WTC11 (cell line): ENCODE measurements at regions not wholly inside any gene's neighbourhood (a gene's known extent, or its start where the extent isn't known, plus 50 kb on each side); places are given as distances from the start of the nearest gene placed in this dataset.

Experiments used
- ATAC-seq: fragments of 200-7000 bp; cut with Tn5 transposase; 2 replicates; pipeline ENCODE4 v1.10.0; 2021; ENCODE audit warnings: mild to moderate bottlenecking, moderate library complexity
- CTCF ChIA-PET: fragments of 300-600 bp; sonication (Branson Sonifier 250); formaldehyde crosslinking; loops from one replicate; lab custom pipeline; 2021; ENCODE audit warnings: antibody characterized with exemption; lab: Charles Lee
- POLR2A ChIA-PET: fragments of 350-600 bp; sonication (Branson Sonifier 250); formaldehyde crosslinking; loops from one replicate; lab custom pipeline; 2021; ENCODE audit warnings: antibody characterized with exemption; lab: Charles Lee
- DNase-seq: peaks from one replicate; pipeline ENCODE4 v3.0.0; 2021; ENCODE audit warnings: low spot score
- H3K27ac Mint-ChIP-seq: 2 replicates; pipeline ENCODE4 v1.8.0; 2021; ENCODE audit warnings: mixed read lengths
- H3K27me3 Mint-ChIP-seq: 2 replicates; pipeline ENCODE4 v1.8.0; 2021; ENCODE audit warnings: low read depth, mild to moderate bottlenecking, moderate library complexity, mixed read lengths
- H3K36me3 Mint-ChIP-seq: 2 replicates; pipeline ENCODE4 v1.8.0; 2021; ENCODE audit warnings: mixed read lengths
- H3K4me1 Mint-ChIP-seq: 2 replicates; pipeline ENCODE4 v1.8.0; 2022; ENCODE audit warnings: mixed read lengths
- H3K4me3 Mint-ChIP-seq: 2 replicates; pipeline ENCODE4 v1.8.0; 2021; ENCODE audit warnings: mild to moderate bottlenecking, moderate library complexity, mixed read lengths
- H3K9me3 Mint-ChIP-seq: 2 replicates; pipeline ENCODE4 v1.8.0; 2021; ENCODE audit warnings: mixed read lengths
- ATF1 ChIP-seq: sonication (generic); formaldehyde crosslinking; IDR thresholded peaks from 2 replicates; pipeline ENCODE4 v1.8.1; 2023; ENCODE audit warnings: mild to moderate bottlenecking, moderate library complexity, missing genetic modification reagents
- ATF6 ChIP-seq: sonication (generic); formaldehyde crosslinking; IDR thresholded peaks from 2 replicates; pipeline ENCODE4 v1.8.1; 2023; ENCODE audit warnings: mild to moderate bottlenecking, missing genetic modification reagents
- E2F1 ChIP-seq: sonication (generic); formaldehyde crosslinking; IDR thresholded peaks from 2 replicates; pipeline ENCODE4 v1.8.0; 2022; ENCODE audit warnings: mild to moderate bottlenecking, missing genetic modification reagents
- FOXK1 ChIP-seq: sonication (generic); formaldehyde crosslinking; IDR thresholded peaks from 2 replicates; pipeline ENCODE4 v1.8.0; 2022; ENCODE audit warnings: mild to moderate bottlenecking, moderate library complexity, missing genetic modification reagents
- IRF2 ChIP-seq: sonication (generic); formaldehyde crosslinking; IDR thresholded peaks from 2 replicates; pipeline ENCODE4 v1.8.0; 2022; ENCODE audit warnings: low read depth, missing genetic modification reagents, borderline replicate concordance
- MYBL2 ChIP-seq: sonication (generic); formaldehyde crosslinking; IDR thresholded peaks from 2 replicates; pipeline ENCODE4 v1.8.1; 2023; ENCODE audit warnings: mild to moderate bottlenecking, moderate library complexity, missing genetic modification reagents
- NFE2L1 ChIP-seq: sonication (generic); formaldehyde crosslinking; IDR thresholded peaks from 2 replicates; pipeline ENCODE4 v1.8.1; 2023; ENCODE audit warnings: missing genetic modification reagents
- NR1H2 ChIP-seq: sonication (generic); formaldehyde crosslinking; IDR thresholded peaks from 2 replicates; pipeline ENCODE4 v1.9.0; 2021; ENCODE audit warnings: mild to moderate bottlenecking, moderate library complexity, missing genetic modification reagents
- NR2C2 ChIP-seq: sonication (generic); formaldehyde crosslinking; IDR thresholded peaks from 2 replicates; pipeline ENCODE4 v1.8.0; 2022; ENCODE audit warnings: mild to moderate bottlenecking, missing genetic modification reagents
- RELA ChIP-seq: sonication (generic); formaldehyde crosslinking; IDR thresholded peaks from 2 replicates; pipeline ENCODE4 v1.8.1; 2022; ENCODE audit warnings: missing genetic modification reagents, mild to moderate bottlenecking, borderline replicate concordance
- SP1 ChIP-seq: sonication (generic); formaldehyde crosslinking; conservative IDR thresholded peaks from 2 replicates; pipeline ENCODE4 v1.8.1; 2022; ENCODE audit warnings: missing genetic modification reagents
- ZMAT4 ChIP-seq: fragments of 250-450 bp; sonication (Bioruptor Pico); IDR thresholded peaks from 2 replicates; pipeline ENCODE4 v1.9.0; 2021; ENCODE audit warnings: mild to moderate bottlenecking
- ZNF138 ChIP-seq: sonication (generic); formaldehyde crosslinking; conservative IDR thresholded peaks from 2 replicates; pipeline ENCODE4 v1.8.1; 2022; ENCODE audit warnings: mild to moderate bottlenecking, moderate library complexity, missing genetic modification reagents
- ZNF232 ChIP-seq: sonication (generic); formaldehyde crosslinking; IDR thresholded peaks from 2 replicates; pipeline ENCODE4 v1.8.0; 2022; ENCODE audit warnings: mild to moderate bottlenecking, missing genetic modification reagents
- ZNF532 ChIP-seq: fragments of 250-450 bp; sonication (Bioruptor Pico); IDR thresholded peaks from 2 replicates; pipeline ENCODE4 v1.9.0; 2021; ENCODE audit warnings: mild to moderate bottlenecking, borderline replicate concordance
- ZNF671 ChIP-seq: fragments of 250-450 bp; sonication (Bioruptor Pico); IDR thresholded peaks from 2 replicates; pipeline ENCODE4 v1.8.0; 2021; ENCODE audit warnings: mild to moderate bottlenecking
- ZSCAN18 ChIP-seq: fragments of 250-450 bp; sonication (Bioruptor Pico); IDR thresholded peaks from 2 replicates; pipeline ENCODE4 v2.1.2; 2022; ENCODE audit warnings: mild to moderate bottlenecking, moderate library complexity
- TF ChIP-seq, protein P1 (sequence below): fragments of 250-450 bp; sonication (Bioruptor Pico); IDR thresholded peaks from 2 replicates; pipeline ENCODE4 v1.9.0; 2021; ENCODE audit warnings: mild to moderate bottlenecking
- TF ChIP-seq, protein P2 (sequence below): sonication (generic); formaldehyde crosslinking; IDR thresholded peaks from 2 replicates; pipeline ENCODE4 v1.8.1; 2022; ENCODE audit warnings: mild to moderate bottlenecking, moderate library complexity, missing genetic modification reagents
- TF ChIP-seq, protein P3 (sequence below): sonication (generic); formaldehyde crosslinking; IDR thresholded peaks from 2 replicates; pipeline ENCODE4 v1.8.1; 2022; ENCODE audit warnings: low read depth, mild to moderate bottlenecking, moderate library complexity, missing genetic modification reagents, borderline replicate concordance

DNA sequence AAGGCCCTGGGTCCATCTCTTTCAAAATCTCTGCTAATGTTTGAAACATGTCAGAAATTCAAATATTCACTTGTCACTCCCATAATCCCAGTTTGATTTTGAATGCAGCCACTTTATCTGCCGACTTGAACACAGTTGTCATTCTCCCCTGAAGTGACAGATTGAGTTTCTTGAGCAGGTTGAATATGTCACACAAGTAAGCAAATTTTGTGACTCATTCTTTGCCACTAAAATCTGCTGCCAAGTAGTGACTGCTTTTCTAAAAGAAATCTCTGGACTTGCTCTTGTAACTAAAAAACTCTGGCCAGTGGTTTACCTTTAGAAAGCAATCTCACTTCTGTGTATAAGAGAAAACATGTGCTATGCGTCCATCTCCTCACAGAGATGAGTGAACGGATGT, 357.1 kb downstream of the LMO7 start:
- CTCF ChIA-PET, result no interaction called here
- no peak for ATAC-seq

GRCh38 chr13:75986818-75987217, 350.7 kb downstream of the LMO7 start:
- no peak overlapping the region for H3K4me3 Mint-ChIP-seq
- no peaks in the 10 kb centered on the region for H3K36me3 Mint-ChIP-seq
- peaks cover 5% of the 10 kb centered on the region; the same call in 1 of the 2 replicates for H3K9me3 Mint-ChIP-seq
- no peaks in the 10 kb centered on the region for H3K27me3 Mint-ChIP-seq
- DNase-seq (no peak), ATAC-seq (no peak)
- H3K27ac Mint-ChIP-seq, result no peak overlapping the region
- CTCF ChIA-PET, result no interaction called here
- H3K4me1 Mint-ChIP-seq, result no peaks in the 10 kb centered on the region
- POLR2A ChIA-PET, result no interaction called here
- TF ChIP-seq ZNF532 (CRISPR knock-in tag) (no peak), ZNF232 (CRISPR knock-in tag) (no peak), ATF6 (CRISPR knock-in tag) (no peak), E2F1 (CRISPR knock-in tag) (no peak), NR1H2 (no peak), ZMAT4 (CRISPR knock-in tag) (no peak)

More for the DNA sequence above, 357.1 kb downstream of the LMO7 start:
- Mint-ChIP-seq H3K9me3 (peaks cover 20% of the 10 kb centered on the region), H3K4me1 (no peaks in the 10 kb centered on the region), H3K27ac (no peak overlapping the region), H3K27me3 (no peaks in the 10 kb centered on the region), H3K4me3 (no peak overlapping the region), H3K36me3 (peaks cover 4% of the 10 kb centered on the region; the same call in 1 of the 2 replicates)
- POLR2A ChIA-PET, result no interaction called here
- no peak for DNase-seq
- TF ChIP-seq ZNF671, result no peak
- no peak for TF ChIP-seq MYBL2 (CRISPR knock-in tag)
- TF ChIP-seq FOXK1, result no peak
- TF ChIP-seq ZSCAN18 (CRISPR knock-in tag), result no peak
- no peak for TF ChIP-seq ZMAT4 (CRISPR knock-in tag)
- TF ChIP-seq RELA (CRISPR knock-in tag), result no peak
- TF ChIP-seq, protein P1, sequence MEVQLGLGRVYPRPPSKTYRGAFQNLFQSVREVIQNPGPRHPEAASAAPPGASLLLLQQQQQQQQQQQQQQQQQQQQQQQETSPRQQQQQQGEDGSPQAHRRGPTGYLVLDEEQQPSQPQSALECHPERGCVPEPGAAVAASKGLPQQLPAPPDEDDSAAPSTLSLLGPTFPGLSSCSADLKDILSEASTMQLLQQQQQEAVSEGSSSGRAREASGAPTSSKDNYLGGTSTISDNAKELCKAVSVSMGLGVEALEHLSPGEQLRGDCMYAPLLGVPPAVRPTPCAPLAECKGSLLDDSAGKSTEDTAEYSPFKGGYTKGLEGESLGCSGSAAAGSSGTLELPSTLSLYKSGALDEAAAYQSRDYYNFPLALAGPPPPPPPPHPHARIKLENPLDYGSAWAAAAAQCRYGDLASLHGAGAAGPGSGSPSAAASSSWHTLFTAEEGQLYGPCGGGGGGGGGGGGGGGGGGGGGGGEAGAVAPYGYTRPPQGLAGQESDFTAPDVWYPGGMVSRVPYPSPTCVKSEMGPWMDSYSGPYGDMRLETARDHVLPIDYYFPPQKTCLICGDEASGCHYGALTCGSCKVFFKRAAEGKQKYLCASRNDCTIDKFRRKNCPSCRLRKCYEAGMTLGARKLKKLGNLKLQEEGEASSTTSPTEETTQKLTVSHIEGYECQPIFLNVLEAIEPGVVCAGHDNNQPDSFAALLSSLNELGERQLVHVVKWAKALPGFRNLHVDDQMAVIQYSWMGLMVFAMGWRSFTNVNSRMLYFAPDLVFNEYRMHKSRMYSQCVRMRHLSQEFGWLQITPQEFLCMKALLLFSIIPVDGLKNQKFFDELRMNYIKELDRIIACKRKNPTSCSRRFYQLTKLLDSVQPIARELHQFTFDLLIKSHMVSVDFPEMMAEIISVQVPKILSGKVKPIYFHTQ (CRISPR knock-in tag), result no peak
- no peak for TF ChIP-seq ATF1
- no peak for TF ChIP-seq ZNF138 (CRISPR knock-in tag)
- TF ChIP-seq, protein P2, sequence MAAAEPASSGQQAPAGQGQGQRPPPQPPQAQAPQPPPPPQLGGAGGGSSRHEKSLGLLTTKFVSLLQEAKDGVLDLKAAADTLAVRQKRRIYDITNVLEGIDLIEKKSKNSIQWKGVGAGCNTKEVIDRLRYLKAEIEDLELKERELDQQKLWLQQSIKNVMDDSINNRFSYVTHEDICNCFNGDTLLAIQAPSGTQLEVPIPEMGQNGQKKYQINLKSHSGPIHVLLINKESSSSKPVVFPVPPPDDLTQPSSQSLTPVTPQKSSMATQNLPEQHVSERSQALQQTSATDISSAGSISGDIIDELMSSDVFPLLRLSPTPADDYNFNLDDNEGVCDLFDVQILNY (CRISPR knock-in tag), result no peak
- TF ChIP-seq, protein P3, sequence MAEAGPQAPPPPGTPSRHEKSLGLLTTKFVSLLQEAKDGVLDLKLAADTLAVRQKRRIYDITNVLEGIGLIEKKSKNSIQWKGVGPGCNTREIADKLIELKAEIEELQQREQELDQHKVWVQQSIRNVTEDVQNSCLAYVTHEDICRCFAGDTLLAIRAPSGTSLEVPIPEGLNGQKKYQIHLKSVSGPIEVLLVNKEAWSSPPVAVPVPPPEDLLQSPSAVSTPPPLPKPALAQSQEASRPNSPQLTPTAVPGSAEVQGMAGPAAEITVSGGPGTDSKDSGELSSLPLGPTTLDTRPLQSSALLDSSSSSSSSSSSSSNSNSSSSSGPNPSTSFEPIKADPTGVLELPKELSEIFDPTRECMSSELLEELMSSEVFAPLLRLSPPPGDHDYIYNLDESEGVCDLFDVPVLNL, result no peak
- no peak for TF ChIP-seq SP1 (CRISPR knock-in tag)
- TF ChIP-seq NFE2L1, result no peak
- TF ChIP-seq IRF2, result no peak
- TF ChIP-seq NR2C2 (CRISPR knock-in tag), result no peak
